Adrenal gland (tissue), 5 donors: ENCODE measurements at regions not wholly inside any gene's neighbourhood (a gene's known extent, or its start where the extent isn't known, plus 50 kb on each side); places are given as distances from the start of the nearest gene placed in this dataset.

ENCODE experiments used
- CTCF ChIP-seq, 6 experiments: fragments of 450-650 bp in 4 of 6; fragments of 200-600 bp in 2 of 6; sonication (generic) in 1 of 6; IDR thresholded peaks; 1 replicate in 5 of 6; 2 replicates in 1 of 6; pipeline versions ENCODE4 v1.5.1 to v1.8.0; 2016 to 2021; ENCODE audit warnings: antibody characterized with exemption in 6 of 6, mild to moderate bottlenecking in 2 of 6, moderate library complexity in 1 of 6
- POLR2A ChIP-seq, 2 donors: fragments of 450-650 bp; IDR thresholded peaks; one replicate each; pipeline ENCODE4 v1.6.1; 2017; ENCODE audit warnings: antibody characterized with exemption in 2 of 2, mild to moderate bottlenecking in 2 of 2, moderate library complexity in 1 of 2
- donor health status: DM: no; HTN: no; CAD: no.

GRCh38 chr3:182122779-182123178, 411.1 kb downstream of the SOX2 start:
- TF ChIP-seq CTCF (IDR thresholded peaks at IDR 0.05) (no peak), POLR2A (IDR thresholded peaks at IDR 0.05) (no peak)
